ENCODE measurements at regions not wholly inside any gene's neighbourhood (a gene's known extent, or its start where the extent isn't known, plus 50 kb on each side); places are given as distances from the start of the nearest gene placed in this dataset.

DNA sequence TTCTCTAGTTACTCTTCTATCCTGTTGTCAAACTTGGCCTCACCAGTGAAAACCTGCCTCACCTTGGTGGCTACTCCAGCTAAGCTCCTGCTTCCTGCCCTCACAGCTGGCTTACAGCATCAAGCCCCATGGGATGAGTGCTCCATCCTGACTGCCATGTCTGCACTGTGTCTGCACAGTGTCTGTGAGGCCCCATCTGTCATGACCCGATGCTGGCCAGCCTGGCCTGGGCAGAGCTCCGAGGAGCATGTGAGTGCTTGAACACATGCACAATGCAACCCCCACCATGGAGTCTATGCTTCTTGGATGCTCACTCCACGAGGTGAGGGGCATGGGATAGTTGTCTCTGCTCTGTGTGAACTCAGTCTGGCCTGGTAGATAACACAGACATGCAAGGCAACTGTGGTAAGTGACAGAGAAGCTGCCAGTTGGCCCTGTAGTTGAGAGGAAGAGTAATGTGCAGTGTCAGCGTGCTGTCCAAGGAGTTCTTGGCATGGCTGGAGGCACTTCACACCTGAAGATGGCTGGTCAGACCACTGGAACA, 207.1 kb upstream of the ZNF32 start:
- H3K27ac Mint-ChIP-seq, result no peak overlapping the region

DNA sequence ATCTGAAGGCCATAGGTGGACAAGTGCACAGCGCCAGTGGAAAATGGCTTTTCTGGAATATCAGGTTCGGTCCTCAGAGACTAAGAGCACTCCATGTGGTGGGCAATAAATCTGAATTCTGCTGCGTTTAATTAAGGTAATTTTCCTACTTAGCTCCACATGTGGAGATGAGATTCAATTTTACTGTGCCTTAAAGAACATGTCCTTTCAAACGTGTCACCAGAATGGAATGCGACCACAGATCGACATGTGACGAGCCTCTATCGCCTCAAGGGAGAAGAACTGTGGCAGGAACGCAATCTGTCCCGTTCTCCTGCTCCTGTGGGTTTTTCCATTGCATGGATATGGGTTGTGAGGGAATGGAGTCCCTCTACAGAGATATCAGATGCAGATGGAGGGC, 205.3 kb upstream of the ZNF32 start:
- intact Hi-C loops (cut with micrococcal nuclease), result no loop called here
- ChIA-PET POLR2A (no interaction called here), CTCF (no interaction called here)
- no peak overlapping the region for H3K4me3 Mint-ChIP-seq
- no peaks in the 10 kb centered on the region for H3K9me3 Mint-ChIP-seq
- no peaks in the 10 kb centered on the region for H3K4me1 Mint-ChIP-seq (ENCODE audit: low read depth)
- H3K36me3 Mint-ChIP-seq, result no peaks in the 10 kb centered on the region
- no peak for DNase-seq
- H3K27ac Mint-ChIP-seq, result no peak overlapping the region
- H3K27me3 Mint-ChIP-seq, result no peaks in the 10 kb centered on the region

More for the DNA sequence above, 207.1 kb upstream of the ZNF32 start:
- Mint-ChIP-seq H3K36me3 (no peaks in the 10 kb centered on the region), H3K27me3 (no peaks in the 10 kb centered on the region), H3K9me3 (no peaks in the 10 kb centered on the region), H3K4me1 (ENCODE audit: low read depth) (no peaks in the 10 kb centered on the region), H3K4me3 (no peak overlapping the region)
- CTCF ChIA-PET, result interaction anchor here (0.6 kb wide), 1 partner anchor 180 kb away, joined by 4 read pairs; no protein-coding TSS in a partner anchor
- no peak for DNase-seq
- intact Hi-C loops (cut with micrococcal nuclease), result no loop called here
- POLR2A ChIA-PET, result no interaction called here

DNA sequence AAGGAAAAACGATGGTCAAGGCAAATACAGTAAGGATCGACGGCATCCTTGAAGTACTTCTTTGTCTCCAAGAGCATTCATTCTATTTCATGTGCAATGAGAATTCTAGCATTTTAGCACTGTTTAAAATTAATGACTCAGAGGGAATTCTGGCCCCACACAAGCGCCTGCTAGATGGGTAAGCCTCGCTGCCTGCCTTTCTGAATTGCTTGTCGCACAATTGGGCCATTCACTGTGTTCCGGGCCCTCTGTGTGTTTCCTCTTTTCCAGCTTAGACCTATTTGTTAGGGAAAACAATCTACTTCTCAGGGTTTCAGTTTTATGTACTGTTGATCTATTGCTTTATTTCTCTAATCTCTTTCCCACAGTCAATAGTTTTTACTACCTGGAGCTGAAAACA, 204.7 kb upstream of the ZNF32 start:
- no peaks in the 10 kb centered on the region for H3K4me1 Mint-ChIP-seq (ENCODE audit: low read depth)
- POLR2A ChIA-PET, result no interaction called here
- no peaks in the 10 kb centered on the region for H3K9me3 Mint-ChIP-seq
- H3K4me3 Mint-ChIP-seq, result no peak overlapping the region
- no peaks in the 10 kb centered on the region for H3K27me3 Mint-ChIP-seq
- DNase-seq, result no peak
- H3K27ac Mint-ChIP-seq, result no peak overlapping the region
- CTCF ChIA-PET, result no interaction called here
- H3K36me3 Mint-ChIP-seq, result no peaks in the 10 kb centered on the region
- intact Hi-C loops (cut with micrococcal nuclease), result no loop called here

DNA sequence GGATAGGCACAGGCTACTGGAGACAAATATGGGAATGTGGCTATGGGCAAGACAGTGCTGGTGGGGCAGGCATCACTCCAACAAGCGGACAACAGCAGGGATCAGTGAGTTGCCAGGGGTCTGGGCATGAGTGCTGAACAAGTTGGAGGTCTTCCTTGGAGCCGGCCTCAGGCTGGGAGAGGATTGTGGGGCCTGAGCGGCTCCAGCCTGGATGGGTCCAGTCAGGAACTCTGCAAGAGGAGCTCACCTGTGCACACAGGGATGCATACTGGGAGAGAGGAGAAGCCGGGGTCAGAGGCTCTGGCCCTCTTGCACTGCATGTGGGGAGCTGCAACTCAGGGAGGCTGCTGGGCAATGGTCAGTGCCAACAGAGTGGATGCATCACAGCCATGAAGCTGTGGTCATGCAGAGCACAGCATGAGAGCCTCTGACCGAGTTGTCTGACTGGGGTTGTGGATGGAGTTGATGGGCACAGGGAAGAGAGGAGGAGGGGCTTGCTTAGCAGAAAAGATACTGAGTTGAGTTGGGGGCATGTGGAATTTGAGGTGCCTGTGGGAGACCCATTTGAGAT, 204.0 kb upstream of the ZNF32 start:
- ChIA-PET POLR2A (no interaction called here), CTCF (no interaction called here)
- Mint-ChIP-seq H3K9me3 (no peaks in the 10 kb centered on the region), H3K27ac (no peak overlapping the region), H3K27me3 (no peaks in the 10 kb centered on the region), H3K4me1 (ENCODE audit: low read depth) (no peaks in the 10 kb centered on the region), H3K36me3 (no peaks in the 10 kb centered on the region), H3K4me3 (no peak overlapping the region)
- no peak for DNase-seq
- intact Hi-C loops (cut with micrococcal nuclease), result no loop called here

DNA sequence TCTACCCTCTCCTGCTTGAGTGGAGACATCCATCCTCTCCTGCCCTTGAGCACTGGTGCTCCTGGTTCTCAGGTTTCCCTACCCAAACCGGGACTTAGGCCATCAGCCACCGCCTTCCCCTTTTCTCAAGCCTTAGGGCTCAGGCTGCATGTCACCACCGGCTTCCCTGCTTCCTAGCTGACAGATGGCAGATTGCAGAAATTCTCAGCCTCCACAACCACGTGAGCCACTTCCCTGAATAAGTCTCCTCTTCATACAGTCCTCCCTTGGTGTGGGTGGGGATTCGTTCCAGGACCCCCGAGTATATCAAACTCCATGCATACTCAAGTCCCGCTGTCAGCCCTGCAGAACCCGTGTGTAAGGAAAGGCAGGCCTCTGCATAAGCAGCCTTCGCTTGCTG, 203.5 kb upstream of the ZNF32 start:
- intact Hi-C loops (cut with micrococcal nuclease), result no loop called here
- Mint-ChIP-seq H3K4me3 (no peak overlapping the region), H3K27ac (no peak overlapping the region), H3K27me3 (no peaks in the 10 kb centered on the region), H3K9me3 (no peaks in the 10 kb centered on the region), H3K36me3 (no peaks in the 10 kb centered on the region), H3K4me1 (ENCODE audit: low read depth) (no peaks in the 10 kb centered on the region)
- POLR2A ChIA-PET, result no interaction called here
- no peak for DNase-seq
- CTCF ChIA-PET, result no interaction called here

DNA sequence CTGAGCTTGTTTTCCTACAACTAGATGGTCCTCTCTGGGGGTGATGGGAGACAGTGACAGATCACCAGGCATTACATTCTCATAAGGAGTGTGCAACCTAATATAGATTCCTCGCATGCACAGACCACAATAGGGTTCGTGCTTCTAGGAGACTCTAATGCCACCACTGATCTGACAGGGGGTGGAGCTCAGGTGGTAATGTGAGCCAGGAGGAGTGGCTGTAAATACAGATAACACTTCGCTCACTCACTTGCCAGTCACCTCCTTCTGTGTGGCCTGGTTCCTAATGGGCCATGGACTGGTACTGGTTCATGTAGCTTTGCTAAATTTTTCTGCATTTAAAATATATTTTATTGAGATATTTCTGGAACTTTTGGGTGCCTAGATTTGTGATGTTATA, 202.3 kb upstream of the ZNF32 start:
- H3K36me3 Mint-ChIP-seq, result peaks cover 2% of the 10 kb centered on the region
- ChIA-PET POLR2A (no interaction called here), CTCF (no interaction called here)
- intact Hi-C loops (cut with micrococcal nuclease), result no loop called here
- H3K27ac Mint-ChIP-seq, result no peak overlapping the region
- no peaks in the 10 kb centered on the region for H3K9me3 Mint-ChIP-seq
- H3K27me3 Mint-ChIP-seq, result no peaks in the 10 kb centered on the region
- peaks cover 10% of the 10 kb centered on the region for H3K4me1 Mint-ChIP-seq (ENCODE audit: low read depth)
- no peak for DNase-seq
- H3K4me3 Mint-ChIP-seq, result no peak overlapping the region

DNA sequence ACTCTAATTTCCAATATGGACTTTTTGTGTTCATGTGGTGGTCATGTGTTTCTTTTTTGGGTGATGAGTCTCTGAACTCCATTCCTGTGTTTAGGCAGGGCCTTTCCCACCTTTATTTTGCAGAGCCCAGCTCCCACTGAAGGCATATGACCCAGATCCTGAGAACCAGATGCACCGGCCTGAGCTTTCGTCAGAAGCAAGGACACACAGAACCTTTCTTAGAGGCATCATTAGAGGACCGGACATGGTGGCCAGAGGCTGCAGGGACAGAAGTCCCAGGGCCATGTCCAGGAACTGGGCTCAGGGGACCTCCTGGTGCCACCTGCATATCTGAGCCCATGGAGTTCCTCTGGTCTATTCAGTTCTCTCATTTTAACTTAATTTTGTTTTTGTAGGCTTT, 200.9 kb upstream of the ZNF32 start:
- POLR2A ChIA-PET, result no interaction called here
- H3K27ac Mint-ChIP-seq, result no peak overlapping the region
- CTCF ChIA-PET, result no interaction called here
- peaks cover 2% of the 10 kb centered on the region for H3K36me3 Mint-ChIP-seq
- peaks cover 21% of the 10 kb centered on the region for H3K4me1 Mint-ChIP-seq (ENCODE audit: low read depth)
- H3K9me3 Mint-ChIP-seq, result no peaks in the 10 kb centered on the region
- no peak for DNase-seq
- H3K27me3 Mint-ChIP-seq, result no peaks in the 10 kb centered on the region
- intact Hi-C loops (cut with micrococcal nuclease), result no loop called here
- no peak overlapping the region for H3K4me3 Mint-ChIP-seq

DNA sequence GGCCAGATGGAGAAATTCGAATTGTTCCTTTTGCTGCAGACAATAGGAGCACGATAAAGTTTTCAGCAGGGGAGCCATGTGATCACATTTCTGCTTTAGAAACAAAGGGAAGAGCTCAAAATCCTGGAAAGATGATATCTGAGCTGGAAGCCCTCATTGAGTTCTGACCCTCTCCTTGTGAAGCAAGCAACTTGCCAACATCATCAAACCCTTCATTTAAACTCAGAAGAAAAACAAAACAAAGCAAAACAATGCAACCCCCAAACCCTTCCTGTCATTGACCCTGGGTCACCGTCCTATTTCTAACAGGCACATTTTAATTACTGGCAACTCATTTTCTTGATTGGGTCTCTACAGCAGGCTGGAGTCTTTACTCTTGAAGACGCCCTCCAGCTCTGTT, 198.3 kb upstream of the ZNF32 start:
- POLR2A ChIA-PET, result no interaction called here
- no peaks in the 10 kb centered on the region for H3K9me3 Mint-ChIP-seq
- no peak overlapping the region for H3K4me3 Mint-ChIP-seq
- H3K36me3 Mint-ChIP-seq, result peaks cover 2% of the 10 kb centered on the region
- peaks cover 21% of the 10 kb centered on the region for H3K4me1 Mint-ChIP-seq (ENCODE audit: low read depth)
- CTCF ChIA-PET, result interaction anchor here (1.9 kb wide), 1 partner anchor 157 kb away, joined by 6 read pairs; no protein-coding TSS in a partner anchor
- no peak overlapping the region for H3K27ac Mint-ChIP-seq
- intact Hi-C loops (cut with micrococcal nuclease), result no loop called here
- DNase-seq, result no peak
- H3K27me3 Mint-ChIP-seq, result no peaks in the 10 kb centered on the region

DNA sequence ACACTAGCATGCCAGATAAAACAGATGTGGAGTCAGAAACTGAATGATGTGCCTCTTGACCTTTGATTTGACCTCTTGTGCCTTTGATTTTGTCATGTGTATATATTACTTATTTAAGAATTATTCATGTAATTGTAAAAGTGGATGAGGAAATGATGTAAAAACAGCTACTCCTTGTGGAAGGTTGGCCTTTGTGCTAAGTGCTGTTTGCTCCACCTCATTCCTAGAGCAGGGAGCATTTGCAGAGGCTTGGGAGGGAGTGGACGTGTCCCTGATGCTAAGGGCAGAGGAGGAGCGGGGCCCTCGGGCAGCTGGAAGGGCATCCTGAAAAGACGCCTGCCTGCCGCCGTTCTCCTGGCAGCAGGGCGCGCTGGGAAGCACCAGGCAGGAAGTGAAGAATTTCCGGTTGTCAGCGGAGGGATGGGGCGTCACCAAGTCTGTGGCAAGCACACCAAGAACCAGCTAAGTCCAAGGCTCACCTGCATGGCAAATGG, 197.6 kb upstream of the ZNF32 start:
- peak overlapping the region; percentile 70 for H3K27ac Mint-ChIP-seq
- peaks cover 21% of the 10 kb centered on the region for H3K4me1 Mint-ChIP-seq (ENCODE audit: low read depth)
- no peaks in the 10 kb centered on the region for H3K27me3 Mint-ChIP-seq
- intact Hi-C loops (cut with micrococcal nuclease), result no loop called here
- H3K4me3 Mint-ChIP-seq, result peak overlapping the region; percentile 61
- CTCF ChIA-PET, result interaction anchor here (1.9 kb wide), 1 partner anchor 157 kb away, joined by 6 read pairs; no protein-coding TSS in a partner anchor
- peak; percentile 68 for DNase-seq
- POLR2A ChIA-PET, result no interaction called here
- H3K9me3 Mint-ChIP-seq, result no peaks in the 10 kb centered on the region
- H3K36me3 Mint-ChIP-seq, result peaks cover 2% of the 10 kb centered on the region

DNA sequence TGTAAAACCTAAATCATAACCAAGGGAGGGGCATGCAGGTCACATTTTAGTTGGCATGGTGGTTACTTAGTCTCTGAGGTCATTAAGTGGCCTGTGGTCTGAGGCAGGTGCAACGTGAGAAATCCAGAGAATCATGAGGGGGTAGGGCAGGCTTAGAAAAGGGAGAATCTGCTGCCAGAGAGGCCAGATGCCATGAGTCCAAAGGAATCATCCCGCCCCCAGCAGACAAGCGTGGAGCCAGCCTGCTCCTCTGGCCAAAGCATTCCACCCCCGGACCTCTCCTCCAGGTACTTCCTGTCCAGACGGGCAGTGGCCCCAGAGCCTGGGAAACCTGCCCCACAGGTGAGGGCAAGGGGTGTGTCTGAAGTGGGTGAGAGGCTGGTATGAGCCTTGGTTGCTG, 196.4 kb upstream of the ZNF32 start:
- Mint-ChIP-seq H3K27me3 (no peaks in the 10 kb centered on the region), H3K27ac (no peak overlapping the region), H3K9me3 (no peaks in the 10 kb centered on the region), H3K4me3 (no peak overlapping the region), H3K4me1 (ENCODE audit: low read depth) (peaks cover 21% of the 10 kb centered on the region), H3K36me3 (peaks cover 2% of the 10 kb centered on the region)
- CTCF ChIA-PET, result no interaction called here
- intact Hi-C loops (cut with micrococcal nuclease), result no loop called here
- POLR2A ChIA-PET, result no interaction called here
- no peak for DNase-seq

DNA sequence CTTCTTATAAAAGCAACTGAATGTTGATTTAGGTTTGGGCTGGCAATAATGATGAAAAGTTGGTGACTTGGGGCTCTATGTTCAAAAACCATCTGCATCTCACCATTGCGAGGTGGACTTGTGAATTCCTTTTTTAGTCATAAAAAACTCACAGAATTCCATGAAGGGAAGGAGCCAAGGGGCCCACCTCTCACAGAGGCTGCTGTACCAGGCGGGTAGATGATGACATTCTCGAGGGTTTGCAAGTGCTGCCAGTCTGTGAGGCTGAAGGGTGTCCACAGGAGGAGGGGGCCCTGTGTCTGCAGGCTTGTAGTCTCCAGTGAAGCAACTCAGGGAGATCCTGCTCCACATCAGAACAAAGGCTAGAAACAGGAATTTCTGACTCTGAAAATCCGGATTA, 195.5 kb upstream of the ZNF32 start:
- intact Hi-C loops (cut with micrococcal nuclease), result no loop called here
- Mint-ChIP-seq H3K4me1 (ENCODE audit: low read depth) (peaks cover 21% of the 10 kb centered on the region), H3K27ac (no peak overlapping the region), H3K36me3 (peaks cover 2% of the 10 kb centered on the region), H3K9me3 (no peaks in the 10 kb centered on the region), H3K27me3 (no peaks in the 10 kb centered on the region), H3K4me3 (no peak overlapping the region)
- POLR2A ChIA-PET, result no interaction called here
- no peak for DNase-seq
- CTCF ChIA-PET, result no interaction called here

DNA sequence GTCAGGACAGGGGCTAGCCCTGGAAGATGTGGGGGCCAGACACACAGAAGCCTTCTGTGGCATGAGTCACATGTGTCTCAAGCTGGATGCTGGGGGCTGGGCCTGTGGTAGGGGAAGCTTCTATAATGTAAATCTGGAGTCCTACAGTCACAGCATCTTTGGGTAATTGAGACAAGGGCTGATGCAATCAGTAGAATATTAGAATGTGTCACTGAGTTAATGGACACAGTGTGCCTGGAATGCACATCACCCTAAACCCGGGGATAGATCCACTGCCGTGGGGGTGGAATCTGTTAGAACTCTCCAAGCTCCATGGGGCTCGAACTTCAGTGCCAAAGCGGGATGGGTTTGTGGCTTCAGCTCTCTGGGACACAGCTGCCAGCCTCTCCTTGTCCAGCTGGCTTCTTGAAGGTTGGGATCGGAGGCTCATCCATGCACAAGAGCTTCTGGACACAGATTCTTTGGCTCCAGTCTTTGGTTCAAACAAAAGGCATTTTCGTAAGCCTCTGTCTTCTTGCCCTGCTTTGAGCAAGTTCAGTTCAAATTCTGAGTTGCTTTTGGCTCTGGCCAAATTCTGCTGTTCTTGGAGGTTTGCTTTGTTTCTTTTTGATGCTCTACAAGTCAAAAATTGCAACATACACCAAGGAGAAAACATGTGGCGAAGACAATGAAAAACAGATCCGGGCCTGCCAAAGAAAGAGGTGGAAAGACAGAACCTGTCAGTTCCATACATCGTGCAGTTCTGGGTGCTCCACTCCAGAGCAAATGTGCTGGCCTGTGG, 194.8 kb upstream of the ZNF32 start:
- H3K9me3 Mint-ChIP-seq, result no peaks in the 10 kb centered on the region
- intact Hi-C loops (cut with micrococcal nuclease), result no loop called here
- no peaks in the 10 kb centered on the region for H3K27me3 Mint-ChIP-seq
- H3K4me3 Mint-ChIP-seq, result no peak overlapping the region
- peaks cover 2% of the 10 kb centered on the region for H3K36me3 Mint-ChIP-seq
- ChIA-PET POLR2A (no interaction called here), CTCF (no interaction called here)
- H3K4me1 Mint-ChIP-seq (ENCODE audit: low read depth), result peaks cover 21% of the 10 kb centered on the region
- no peak overlapping the region for H3K27ac Mint-ChIP-seq
- DNase-seq, result no peak

DNA sequence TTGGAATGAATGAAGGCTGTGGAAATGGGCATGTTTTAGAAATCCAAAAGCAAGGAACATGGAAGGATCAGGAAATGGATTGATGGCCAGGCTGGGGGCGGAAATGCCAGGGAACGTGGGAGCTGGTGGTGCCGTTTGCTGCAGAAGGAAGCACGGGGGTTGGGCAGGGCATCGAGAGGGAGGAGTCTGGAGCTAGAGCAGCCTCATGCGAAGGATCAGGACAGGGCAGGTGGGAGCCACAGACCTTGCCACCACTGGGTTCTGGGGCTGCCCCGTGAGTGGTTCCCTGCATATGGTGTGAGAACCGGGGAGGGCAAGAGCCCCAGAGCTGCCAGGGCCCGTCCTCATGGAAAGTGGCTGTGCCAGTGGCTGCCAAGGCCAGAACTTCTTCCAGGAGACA, 193.8 kb upstream of the ZNF32 start:
- H3K27ac Mint-ChIP-seq, result no peak overlapping the region
- H3K36me3 Mint-ChIP-seq, result peaks cover 2% of the 10 kb centered on the region
- no peak overlapping the region for H3K4me3 Mint-ChIP-seq
- no peaks in the 10 kb centered on the region for H3K27me3 Mint-ChIP-seq
- H3K4me1 Mint-ChIP-seq (ENCODE audit: low read depth), result peaks cover 21% of the 10 kb centered on the region
- DNase-seq, result no peak
- CTCF ChIA-PET, result no interaction called here
- intact Hi-C loops (cut with micrococcal nuclease), result no loop called here
- no peaks in the 10 kb centered on the region for H3K9me3 Mint-ChIP-seq
- POLR2A ChIA-PET, result no interaction called here
